ENCODE measurements at regions not wholly inside any gene's neighbourhood (a gene's known extent, or its start where the extent isn't known, plus 50 kb on each side); places are given as distances from the start of the nearest gene placed in this dataset.

DNA sequence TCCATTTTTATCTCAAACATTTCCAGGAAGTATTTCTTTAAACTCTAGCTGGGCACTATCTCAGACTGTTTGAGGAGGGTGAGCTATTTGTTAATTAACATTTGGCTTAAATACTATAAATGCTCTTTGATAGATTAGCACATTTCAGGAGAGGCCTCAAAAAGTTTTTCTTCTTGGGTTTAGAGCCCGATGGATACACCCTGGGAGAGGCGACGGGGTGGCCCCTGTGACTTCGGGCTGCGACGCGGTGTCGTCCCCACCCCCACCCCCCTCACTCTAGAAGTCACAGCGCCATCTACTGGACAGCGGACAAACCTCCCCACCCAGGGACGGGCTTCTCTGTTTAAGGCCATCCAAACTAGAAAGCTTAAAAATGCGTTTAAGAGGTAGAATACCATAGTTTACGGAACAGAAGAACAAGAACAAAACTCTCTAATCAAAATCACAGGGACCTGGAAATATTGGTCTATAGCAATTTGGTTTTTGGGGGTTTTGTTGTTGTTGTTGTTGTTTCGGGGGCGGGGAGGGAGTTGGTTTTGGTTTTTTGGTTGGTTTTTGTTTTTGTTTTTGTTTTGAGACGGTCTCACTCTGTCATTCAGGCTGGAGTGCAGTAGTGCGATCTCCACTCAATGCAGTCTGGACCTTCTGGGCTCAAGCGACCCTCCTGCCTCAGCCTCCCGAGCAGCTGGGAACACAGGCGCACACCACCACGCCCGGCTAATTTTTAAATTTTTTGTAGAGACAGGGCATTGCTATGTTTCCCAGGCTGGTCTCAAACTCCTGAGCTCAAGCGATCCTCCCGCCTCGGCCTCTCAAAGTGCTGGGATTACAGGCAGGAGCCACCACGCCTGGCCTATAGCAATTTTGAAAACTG is 254.4 kb downstream of the C16orf95 start:
- POLR2A ChIA-PET: interaction anchor here (0.6 to 1.4 kb wide), 3 partner anchors 139 to 496 kb away, joined by 3 to 5 read pairs (median 3); partner anchors contain the start of gene FOXC2
- peak overlapping the region; percentile 34 for H3K4me3 ChIP-seq (ENCODE audit: low read depth, low read length)
- DNase-seq (ENCODE audit: low read depth, low spot score): no peak
- CTCF ChIA-PET: interaction anchor here (0.6 to 6.4 kb wide), 135 partner anchors 9 to 1804 kb away, joined by 3 to 309 read pairs (median 4); partner anchors contain the start of genes FOXC2, FOXL1 and MTHFSD
- TF ChIP-seq, protein P1, sequence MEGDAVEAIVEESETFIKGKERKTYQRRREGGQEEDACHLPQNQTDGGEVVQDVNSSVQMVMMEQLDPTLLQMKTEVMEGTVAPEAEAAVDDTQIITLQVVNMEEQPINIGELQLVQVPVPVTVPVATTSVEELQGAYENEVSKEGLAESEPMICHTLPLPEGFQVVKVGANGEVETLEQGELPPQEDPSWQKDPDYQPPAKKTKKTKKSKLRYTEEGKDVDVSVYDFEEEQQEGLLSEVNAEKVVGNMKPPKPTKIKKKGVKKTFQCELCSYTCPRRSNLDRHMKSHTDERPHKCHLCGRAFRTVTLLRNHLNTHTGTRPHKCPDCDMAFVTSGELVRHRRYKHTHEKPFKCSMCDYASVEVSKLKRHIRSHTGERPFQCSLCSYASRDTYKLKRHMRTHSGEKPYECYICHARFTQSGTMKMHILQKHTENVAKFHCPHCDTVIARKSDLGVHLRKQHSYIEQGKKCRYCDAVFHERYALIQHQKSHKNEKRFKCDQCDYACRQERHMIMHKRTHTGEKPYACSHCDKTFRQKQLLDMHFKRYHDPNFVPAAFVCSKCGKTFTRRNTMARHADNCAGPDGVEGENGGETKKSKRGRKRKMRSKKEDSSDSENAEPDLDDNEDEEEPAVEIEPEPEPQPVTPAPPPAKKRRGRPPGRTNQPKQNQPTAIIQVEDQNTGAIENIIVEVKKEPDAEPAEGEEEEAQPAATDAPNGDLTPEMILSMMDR (IDR thresholded peaks at IDR 0.05; ENCODE audit: insufficient read depth, low read length, missing control alignments): peak; percentile 81

DNA sequence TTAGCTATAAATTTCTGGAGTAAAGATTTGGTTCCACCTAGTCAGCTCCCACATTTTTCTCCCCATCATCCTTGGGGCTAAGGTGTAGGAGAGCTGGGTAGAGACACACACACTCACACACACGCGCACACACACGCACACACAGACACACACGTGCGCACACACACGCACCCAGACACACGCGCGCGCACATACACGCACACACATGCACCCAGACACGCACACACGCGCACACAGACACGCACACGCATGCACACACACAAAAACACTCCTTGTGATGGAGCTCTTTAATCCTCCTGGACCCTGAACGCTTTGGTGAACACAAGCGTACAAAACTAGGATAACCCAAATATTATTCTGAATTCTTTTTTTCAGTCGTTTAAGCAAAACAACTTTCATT is 253.6 kb downstream of the C16orf95 start:
- TF ChIP-seq, protein P1 (IDR thresholded peaks at IDR 0.05; ENCODE audit: insufficient read depth, low read length, missing control alignments): no peak
- H3K4me3 ChIP-seq (ENCODE audit: low read depth, low read length): no peak overlapping the region
- ChIA-PET POLR2A (interaction anchor here (1.3 to 1.4 kb wide), 2 partner anchors 139 to 497 kb away, joined by 3 to 5 read pairs; partner anchors contain the start of gene FOXC2), CTCF (interaction anchor here (0.7 to 6.4 kb wide), 56 partner anchors 8 to 1804 kb away, joined by 3 to 309 read pairs (median 8); partner anchors contain the start of genes FOXC2, FOXL1 and MTHFSD)
- no peak for DNase-seq (ENCODE audit: low read depth, low spot score)

DNA sequence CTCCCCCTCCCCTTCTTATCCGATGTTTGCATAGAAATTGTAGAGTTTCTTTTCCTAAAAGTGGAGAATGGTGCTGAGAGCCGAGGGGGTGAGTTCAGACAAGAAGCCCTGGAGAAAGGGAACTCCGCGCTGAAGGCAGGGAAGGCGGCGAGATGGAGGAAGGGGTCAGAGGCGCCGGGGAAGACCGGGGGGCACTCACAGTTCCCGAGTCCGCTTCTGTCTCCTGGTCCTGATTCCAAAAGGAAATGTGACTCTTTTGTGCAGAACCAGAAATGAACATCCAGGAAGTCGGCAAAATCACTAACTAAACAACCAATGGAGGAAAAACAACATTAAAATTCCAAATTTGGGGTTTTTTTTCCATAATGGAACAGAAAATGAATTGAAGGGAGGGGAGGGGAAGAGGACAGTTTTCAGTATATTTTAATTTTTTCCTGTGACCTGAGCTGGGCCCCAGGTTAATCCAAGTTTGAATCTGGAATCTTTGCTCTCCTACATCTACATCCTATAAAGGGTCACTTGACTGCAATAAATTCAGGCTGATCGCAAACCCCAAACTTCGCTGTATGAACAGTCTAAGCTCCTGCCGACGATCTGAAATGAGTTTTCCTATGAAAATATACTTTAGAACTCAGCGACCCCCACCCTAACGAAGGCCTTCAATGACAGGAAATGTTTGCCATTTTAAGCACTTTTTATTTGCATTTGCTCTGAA is 252.3 kb downstream of the C16orf95 start:
- ChIA-PET CTCF (interaction anchor here (1.1 to 2.0 kb wide), 7 partner anchors 9 to 502 kb away, joined by 3 to 18 read pairs (median 5); no protein-coding TSS in a partner anchor), POLR2A (no interaction called here)
- H3K4me3 ChIP-seq (ENCODE audit: low read depth, low read length): peak overlapping the region; percentile 8; the same call in 1 of the 2 replicates
- TF ChIP-seq, protein P1 (IDR thresholded peaks at IDR 0.05; ENCODE audit: insufficient read depth, low read length, missing control alignments): no peak
- no peak for DNase-seq (ENCODE audit: low read depth, low spot score)

DNA sequence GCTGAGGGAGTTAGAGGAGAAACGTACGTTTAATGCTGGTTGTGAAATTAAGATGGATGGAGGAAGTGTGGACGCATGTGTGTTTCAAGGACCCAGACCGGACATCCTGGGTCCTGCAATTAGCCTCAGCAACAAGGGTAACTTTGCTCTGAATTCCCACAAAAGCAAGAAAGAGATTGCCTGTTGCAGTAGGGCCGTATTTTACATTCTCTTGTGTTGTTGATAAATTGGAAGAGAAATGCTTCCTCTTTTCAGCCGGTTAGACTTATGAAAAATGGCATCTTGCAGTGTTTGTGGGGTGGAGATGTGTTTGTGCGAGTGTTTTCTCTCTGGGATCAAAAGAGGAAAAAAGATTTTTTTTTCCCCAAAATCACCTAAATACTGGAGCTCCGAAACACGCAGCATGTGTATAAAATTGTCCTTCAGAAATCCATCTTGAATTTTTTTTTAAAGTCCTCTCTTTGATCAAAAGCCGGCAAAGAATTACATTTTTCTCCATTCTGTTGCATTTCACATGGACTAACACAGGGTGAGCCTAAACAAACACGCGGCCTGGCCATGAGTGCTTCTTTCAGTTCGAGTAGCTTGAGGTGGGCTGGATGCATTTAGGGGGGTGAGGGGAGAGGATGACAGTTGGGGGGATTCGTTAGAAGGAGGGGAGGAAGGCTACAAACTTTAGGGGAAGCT is 251.6 kb downstream of the C16orf95 start:
- CTCF ChIA-PET: interaction anchor here (1.1 to 2.0 kb wide), 7 partner anchors 10 to 503 kb away, joined by 3 to 18 read pairs (median 5); no protein-coding TSS in a partner anchor
- POLR2A ChIA-PET: no interaction called here
- H3K4me3 ChIP-seq (ENCODE audit: low read depth, low read length): no peak overlapping the region
- TF ChIP-seq, protein P1 (IDR thresholded peaks at IDR 0.05; ENCODE audit: insufficient read depth, low read length, missing control alignments): no peak
- DNase-seq (ENCODE audit: low read depth, low spot score): no peak

DNA sequence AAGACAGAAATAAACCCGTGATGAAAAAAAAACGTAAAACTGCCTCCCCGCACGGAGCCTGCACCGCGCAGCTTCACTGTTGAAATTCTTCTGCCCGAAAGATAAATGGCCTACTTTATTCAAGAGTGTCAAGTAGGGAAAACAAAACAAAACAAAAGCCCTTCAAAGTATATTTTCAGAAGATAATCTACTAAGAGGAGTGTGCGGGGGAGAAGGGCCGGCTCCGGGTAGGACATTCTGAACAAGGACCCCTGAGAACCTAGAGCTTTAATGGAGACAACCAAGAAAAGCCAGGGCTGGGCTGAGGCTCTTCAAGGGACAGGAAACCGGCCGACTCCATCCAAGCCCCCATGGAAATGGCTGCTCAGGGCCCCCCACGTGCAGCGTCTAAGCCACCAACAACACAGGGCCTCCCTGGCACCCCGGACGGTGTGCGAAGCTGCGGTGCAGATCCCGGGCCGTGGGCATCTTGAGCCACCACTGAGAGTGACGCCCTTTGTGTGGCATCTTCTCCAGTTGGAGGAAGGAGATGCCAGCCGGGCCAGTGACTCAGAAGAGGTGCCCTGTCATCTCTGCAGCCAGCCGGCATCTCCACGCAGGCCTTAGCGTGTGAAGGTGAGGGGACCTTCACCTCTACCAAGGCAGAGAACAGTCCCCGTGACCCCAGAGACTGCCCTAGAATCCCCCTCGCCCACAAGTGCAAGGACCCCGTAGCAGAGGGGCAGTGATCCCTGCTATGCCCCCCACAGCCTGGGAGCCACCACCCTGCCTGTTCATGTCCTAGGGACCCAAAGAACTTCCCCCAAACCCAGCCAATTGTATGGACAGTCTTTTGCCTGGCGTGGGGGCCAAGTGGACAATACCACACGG is 250.8 kb downstream of the C16orf95 start:
- DNase-seq (ENCODE audit: low read depth, low spot score): no peak
- ChIA-PET POLR2A (no interaction called here), CTCF (interaction anchor here (1.5 to 2.0 kb wide), 6 partner anchors 11 to 504 kb away, joined by 3 to 18 read pairs (median 6); no protein-coding TSS in a partner anchor)
- H3K4me3 ChIP-seq (ENCODE audit: low read depth, low read length): no peak overlapping the region
- TF ChIP-seq, protein P1 (IDR thresholded peaks at IDR 0.05; ENCODE audit: insufficient read depth, low read length, missing control alignments): no peak
